ENCODE measurements at regions not wholly inside any gene's neighbourhood (a gene's known extent, or its start where the extent isn't known, plus 50 kb on each side); places are given as distances from the start of the nearest gene placed in this dataset.

- Histone ChIP-seq H3K36me3 (ENCODE audit: control insufficient read depth, insufficient read depth, low read length) (no peaks in the 10 kb centered on the region), H3K4me1 (ENCODE audit: control insufficient read depth, insufficient read depth, low read length) (no peaks in the 10 kb centered on the region), H3K27ac (ENCODE audit: low read depth, low read length) (no peak overlapping the region), H3K9ac (ENCODE audit: low read length) (no peak overlapping the region), H3K27me3 (ENCODE audit: control insufficient read depth, insufficient read depth, low read length) (no peaks in the 10 kb centered on the region), H3K4me3 (ENCODE audit: low read length) (no peak overlapping the region)
These were observed 152.5 kb upstream of the POU3F3 start for GRCh38 chr2:104701411-104701911.

GRCh38 chr2:104702031-104702850 is 151.7 kb upstream of the POU3F3 start:
- Histone ChIP-seq H3K4me1 (ENCODE audit: control insufficient read depth, insufficient read depth, low read length) (no peaks in the 10 kb centered on the region), H3K27ac (ENCODE audit: low read depth, low read length) (no peak overlapping the region), H3K9ac (ENCODE audit: low read length) (no peak overlapping the region), H3K27me3 (ENCODE audit: control insufficient read depth, insufficient read depth, low read length) (no peaks in the 10 kb centered on the region), H3K4me3 (ENCODE audit: low read length) (no peak overlapping the region), H3K36me3 (ENCODE audit: control insufficient read depth, insufficient read depth, low read length) (no peaks in the 10 kb centered on the region)

GRCh38 chr2:104703669-104704068 is 150.2 kb upstream of the POU3F3 start:
- Histone ChIP-seq H3K4me1 (ENCODE audit: control insufficient read depth, insufficient read depth, low read length) (no peaks in the 10 kb centered on the region), H3K4me3 (ENCODE audit: low read length) (no peak overlapping the region), H3K9ac (ENCODE audit: low read length) (no peak overlapping the region), H3K27me3 (ENCODE audit: control insufficient read depth, insufficient read depth, low read length) (no peaks in the 10 kb centered on the region), H3K36me3 (ENCODE audit: control insufficient read depth, insufficient read depth, low read length) (no peaks in the 10 kb centered on the region), H3K27ac (ENCODE audit: low read depth, low read length) (no peak overlapping the region)

- Histone ChIP-seq H3K4me1 (ENCODE audit: control insufficient read depth, insufficient read depth, low read length) (no peaks in the 10 kb centered on the region), H3K27me3 (ENCODE audit: control insufficient read depth, insufficient read depth, low read length) (no peaks in the 10 kb centered on the region), H3K27ac (ENCODE audit: low read depth, low read length) (no peak overlapping the region), H3K36me3 (ENCODE audit: control insufficient read depth, insufficient read depth, low read length) (no peaks in the 10 kb centered on the region), H3K4me3 (ENCODE audit: low read length) (no peak overlapping the region), H3K9ac (ENCODE audit: low read length) (no peak overlapping the region)
These were observed 149.2 kb upstream of the POU3F3 start for GRCh38 chr2:104704496-104705245.

GRCh38 chr2:104707056-104707455 is 146.9 kb upstream of the POU3F3 start:
- no peak overlapping the region for H3K27ac ChIP-seq (ENCODE audit: low read depth, low read length)
- H3K9ac ChIP-seq (ENCODE audit: low read length), result no peak overlapping the region
- H3K27me3 ChIP-seq (ENCODE audit: control insufficient read depth, insufficient read depth, low read length), result no peaks in the 10 kb centered on the region

GRCh38 chr2:104708967-104709366 is 144.9 kb upstream of the POU3F3 start:
- no peak overlapping the region for H3K9ac ChIP-seq (ENCODE audit: low read length)
- H3K4me1 ChIP-seq (ENCODE audit: control insufficient read depth, insufficient read depth, low read length), result no peaks in the 10 kb centered on the region
- no peaks in the 10 kb centered on the region for H3K36me3 ChIP-seq (ENCODE audit: control insufficient read depth, insufficient read depth, low read length)
- H3K27me3 ChIP-seq (ENCODE audit: control insufficient read depth, insufficient read depth, low read length), result no peaks in the 10 kb centered on the region
- no peak overlapping the region for H3K4me3 ChIP-seq (ENCODE audit: low read length)
- no peak overlapping the region for H3K27ac ChIP-seq (ENCODE audit: low read depth, low read length)

More at GRCh38 chr2:104707056-104707455, 146.9 kb upstream of the POU3F3 start:
- no peak overlapping the region for H3K4me3 ChIP-seq (ENCODE audit: low read length)
- H3K4me1 ChIP-seq (ENCODE audit: control insufficient read depth, insufficient read depth, low read length), result no peaks in the 10 kb centered on the region
- no peaks in the 10 kb centered on the region for H3K36me3 ChIP-seq (ENCODE audit: control insufficient read depth, insufficient read depth, low read length)

- Histone ChIP-seq H3K4me3 (ENCODE audit: low read length) (no peak overlapping the region), H3K27me3 (ENCODE audit: control insufficient read depth, insufficient read depth, low read length) (no peaks in the 10 kb centered on the region), H3K9ac (ENCODE audit: low read length) (no peak overlapping the region), H3K36me3 (ENCODE audit: control insufficient read depth, insufficient read depth, low read length) (no peaks in the 10 kb centered on the region), H3K27ac (ENCODE audit: low read depth, low read length) (no peak overlapping the region), H3K4me1 (ENCODE audit: control insufficient read depth, insufficient read depth, low read length) (no peaks in the 10 kb centered on the region)
These were observed 137.9 kb upstream of the POU3F3 start for GRCh38 chr2:104716061-104716460.

GRCh38 chr2:104733226-104733943 is 120.5 kb upstream of the POU3F3 start:
- no peak overlapping the region for H3K27ac ChIP-seq (ENCODE audit: low read depth, low read length)
- no peaks in the 10 kb centered on the region for H3K36me3 ChIP-seq (ENCODE audit: control insufficient read depth, insufficient read depth, low read length)
- no peak overlapping the region for H3K4me3 ChIP-seq (ENCODE audit: low read length)
- no peaks in the 10 kb centered on the region for H3K4me1 ChIP-seq (ENCODE audit: control insufficient read depth, insufficient read depth, low read length)
- no peak overlapping the region for H3K9ac ChIP-seq (ENCODE audit: low read length)
- H3K27me3 ChIP-seq (ENCODE audit: control insufficient read depth, insufficient read depth, low read length), result no peaks in the 10 kb centered on the region

- Histone ChIP-seq H3K27me3 (ENCODE audit: control insufficient read depth, insufficient read depth, low read length) (no peaks in the 10 kb centered on the region), H3K36me3 (ENCODE audit: control insufficient read depth, insufficient read depth, low read length) (no peaks in the 10 kb centered on the region), H3K9ac (ENCODE audit: low read length) (no peak overlapping the region), H3K4me1 (ENCODE audit: control insufficient read depth, insufficient read depth, low read length) (no peaks in the 10 kb centered on the region), H3K4me3 (ENCODE audit: low read length) (no peak overlapping the region), H3K27ac (ENCODE audit: low read depth, low read length) (no peak overlapping the region)
These were observed 118.9 kb upstream of the POU3F3 start for GRCh38 chr2:104734937-104735586.

GRCh38 chr2:104736026-104736425 is 117.9 kb upstream of the POU3F3 start:
- no peaks in the 10 kb centered on the region for H3K4me1 ChIP-seq (ENCODE audit: control insufficient read depth, insufficient read depth, low read length)

GRCh38 chr2:104741860-104742259 is 112.1 kb upstream of the POU3F3 start:
- Histone ChIP-seq H3K4me1 (ENCODE audit: control insufficient read depth, insufficient read depth, low read length) (no peaks in the 10 kb centered on the region), H3K4me3 (ENCODE audit: low read length) (no peak overlapping the region), H3K36me3 (ENCODE audit: control insufficient read depth, insufficient read depth, low read length) (no peaks in the 10 kb centered on the region), H3K9ac (ENCODE audit: low read length) (no peak overlapping the region), H3K27ac (ENCODE audit: low read depth, low read length) (no peak overlapping the region), H3K27me3 (ENCODE audit: control insufficient read depth, insufficient read depth, low read length) (no peaks in the 10 kb centered on the region)

More at GRCh38 chr2:104736026-104736425, 117.9 kb upstream of the POU3F3 start:
- Histone ChIP-seq H3K36me3 (ENCODE audit: control insufficient read depth, insufficient read depth, low read length) (no peaks in the 10 kb centered on the region), H3K9ac (ENCODE audit: low read length) (no peak overlapping the region), H3K27ac (ENCODE audit: low read depth, low read length) (no peak overlapping the region), H3K27me3 (ENCODE audit: control insufficient read depth, insufficient read depth, low read length) (no peaks in the 10 kb centered on the region), H3K4me3 (ENCODE audit: low read length) (no peak overlapping the region)

GRCh38 chr2:104744537-104744936 is 109.4 kb upstream of the POU3F3 start:
- Histone ChIP-seq H3K27me3 (ENCODE audit: control insufficient read depth, insufficient read depth, low read length) (no peaks in the 10 kb centered on the region), H3K27ac (ENCODE audit: low read depth, low read length) (no peak overlapping the region), H3K9ac (ENCODE audit: low read length) (no peak overlapping the region), H3K36me3 (ENCODE audit: control insufficient read depth, insufficient read depth, low read length) (no peaks in the 10 kb centered on the region), H3K4me1 (ENCODE audit: control insufficient read depth, insufficient read depth, low read length) (no peaks in the 10 kb centered on the region), H3K4me3 (ENCODE audit: low read length) (no peak overlapping the region)
